Thyroid gland (tissue), 4 donors: ENCODE measurements at regions not wholly inside any gene's neighbourhood (a gene's known extent, or its start where the extent isn't known, plus 50 kb on each side); places are given as distances from the start of the nearest gene placed in this dataset.
"Not testable (repeated sequence)": the region's sequence is repeated elsewhere in the genome, so short reads cannot be mapped to it uniquely, and the experiment has no call there.

Source experiments
- CTCF ChIP-seq, 6 experiments: fragments of 200-600 bp in 3 of 6; fragments of 450-650 bp in 3 of 6; sonication (generic) in 3 of 6; IDR thresholded peaks; one replicate each; pipeline ENCODE4 v1.5.1; 2016 to 2019; ENCODE audit warnings: antibody characterized with exemption in 6 of 6, mild to moderate bottlenecking in 2 of 6, inconsistent platforms in 1 of 6, moderate library complexity in 1 of 6
- POLR2A ChIP-seq, 2 donors: fragments of 450-650 bp; IDR thresholded peaks; one replicate each; pipeline ENCODE4 v1.6.1; 2017; ENCODE audit warnings: antibody characterized with exemption in 2 of 2, mild to moderate bottlenecking in 2 of 2, moderate library complexity in 1 of 2

- not testable (repeated sequence) for TF ChIP-seq CTCF, POLR2A (IDR thresholded peaks at IDR 0.05)
Measured at GRCh38 chr1:157321972-157322371, 183.8 kb upstream of the ETV3 start.
